ENCODE measurements at regions not wholly inside any gene's neighbourhood (a gene's known extent, or its start where the extent isn't known, plus 50 kb on each side); places are given as distances from the start of the nearest gene placed in this dataset.

DNA sequence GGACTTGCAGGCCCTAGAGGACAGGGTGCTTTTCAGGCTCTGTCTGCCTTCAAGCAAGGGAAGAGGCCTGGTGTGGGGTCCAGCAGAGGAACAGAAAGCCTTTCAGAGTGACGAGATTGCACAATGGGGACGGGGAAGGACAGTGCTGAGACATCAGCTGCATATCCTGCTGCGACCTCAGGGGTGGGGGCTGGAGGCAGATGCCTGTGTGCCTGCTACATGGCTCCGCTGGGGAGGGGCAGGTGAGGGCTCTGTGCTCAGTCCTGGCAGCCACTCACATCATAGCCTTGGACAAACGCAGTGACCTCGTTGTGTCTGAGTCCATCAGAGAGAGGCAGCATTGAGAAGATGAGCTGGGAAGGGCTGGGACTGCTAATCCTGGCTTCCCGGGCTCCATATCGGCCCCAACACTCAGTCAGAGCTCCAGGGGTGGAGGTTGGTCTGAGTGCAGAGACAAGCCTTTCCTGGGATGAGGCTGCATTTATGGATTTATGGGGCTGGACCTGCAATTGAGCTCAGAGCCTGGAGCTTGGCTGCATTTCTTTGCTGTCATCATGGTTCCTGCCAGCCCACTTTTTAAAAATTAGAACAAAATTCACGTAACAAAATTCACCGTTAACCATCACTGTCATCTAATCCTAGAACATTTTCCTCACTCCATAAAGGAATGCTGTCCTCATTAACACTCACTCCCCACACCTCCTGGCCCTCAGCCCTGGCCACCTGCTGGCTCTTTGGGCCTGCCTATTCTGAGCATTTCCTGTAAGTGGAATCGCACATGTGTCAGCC is 196.9 kb upstream of the SLC24A3 start:
- Histone ChIP-seq H3K27ac (ENCODE audit: low read depth in 1 of 2, low read length in 1 of 2) (no peak overlapping the region), H3K4me1 (ENCODE audit: control insufficient read depth in 5 of 5, insufficient read depth in 5 of 5, low read length in 5 of 5) (peaks cover 0 to 5% (median 0%) of the 10 kb centered on the region in 5 donors), H3K9ac (ENCODE audit: insufficient read depth in 1 of 2, low read length in 2 of 2) (no peak overlapping the region), H3K36me3 (ENCODE audit: control insufficient read depth in 4 of 4, insufficient read depth in 4 of 4, low read length in 4 of 4) (no peaks in the 10 kb centered on the region), H3K9me3 (ENCODE audit: control insufficient read depth in 4 of 4, insufficient read depth in 3 of 4, low read length in 3 of 4) (no peaks in the 10 kb centered on the region), H3K27me3 (ENCODE audit: control insufficient read depth in 3 of 3, insufficient read depth in 3 of 3, low read length in 2 of 3) (no peaks in the 10 kb centered on the region), H3K4me3 (no peak overlapping the region)
- 59 to 67% methylated on average over 11 of the region's 11 CpGs for WGBS, 2 donors
- no peak for DNase-seq
- TF ChIP-seq, protein P1, sequence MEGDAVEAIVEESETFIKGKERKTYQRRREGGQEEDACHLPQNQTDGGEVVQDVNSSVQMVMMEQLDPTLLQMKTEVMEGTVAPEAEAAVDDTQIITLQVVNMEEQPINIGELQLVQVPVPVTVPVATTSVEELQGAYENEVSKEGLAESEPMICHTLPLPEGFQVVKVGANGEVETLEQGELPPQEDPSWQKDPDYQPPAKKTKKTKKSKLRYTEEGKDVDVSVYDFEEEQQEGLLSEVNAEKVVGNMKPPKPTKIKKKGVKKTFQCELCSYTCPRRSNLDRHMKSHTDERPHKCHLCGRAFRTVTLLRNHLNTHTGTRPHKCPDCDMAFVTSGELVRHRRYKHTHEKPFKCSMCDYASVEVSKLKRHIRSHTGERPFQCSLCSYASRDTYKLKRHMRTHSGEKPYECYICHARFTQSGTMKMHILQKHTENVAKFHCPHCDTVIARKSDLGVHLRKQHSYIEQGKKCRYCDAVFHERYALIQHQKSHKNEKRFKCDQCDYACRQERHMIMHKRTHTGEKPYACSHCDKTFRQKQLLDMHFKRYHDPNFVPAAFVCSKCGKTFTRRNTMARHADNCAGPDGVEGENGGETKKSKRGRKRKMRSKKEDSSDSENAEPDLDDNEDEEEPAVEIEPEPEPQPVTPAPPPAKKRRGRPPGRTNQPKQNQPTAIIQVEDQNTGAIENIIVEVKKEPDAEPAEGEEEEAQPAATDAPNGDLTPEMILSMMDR (IDR thresholded peaks at IDR 0.05; ENCODE audit: control extremely low read depth, extremely low read depth) = no peak
- ATAC-seq (ENCODE audit: insufficient read depth, low FRiP score) = no peak

DNA sequence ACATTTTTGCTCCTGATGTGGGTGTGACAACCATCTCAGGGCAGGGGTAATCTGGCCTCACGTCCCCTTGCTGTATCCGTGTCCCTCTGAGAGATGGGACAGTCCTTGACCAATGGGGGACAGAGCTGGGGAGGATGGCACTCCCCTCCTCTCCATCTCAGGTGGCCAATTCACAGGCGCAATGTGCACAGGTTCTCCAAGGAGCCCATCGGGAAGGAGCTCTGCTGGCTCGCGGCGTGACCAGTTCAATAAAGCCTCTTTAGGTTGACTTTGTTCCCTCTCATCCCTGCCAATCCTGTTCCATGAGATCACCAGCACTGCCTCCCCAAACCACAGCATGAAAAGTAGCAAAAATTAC is 196.3 kb upstream of the SLC24A3 start:
- WGBS, 2 donors = 85 to 94% methylated on average over 7 of the region's 7 CpGs
- peaks cover 0 to 5% (median 0%) of the 10 kb centered on the region in 5 donors for H3K4me1 ChIP-seq (ENCODE audit: control insufficient read depth in 5 of 5, insufficient read depth in 5 of 5, low read length in 5 of 5)
- no peaks in the 10 kb centered on the region for H3K36me3 ChIP-seq (ENCODE audit: control insufficient read depth in 4 of 4, insufficient read depth in 4 of 4, low read length in 4 of 4)
- H3K9me3 ChIP-seq (ENCODE audit: control insufficient read depth in 4 of 4, insufficient read depth in 3 of 4, low read length in 3 of 4) = peaks cover 0 to 3% (median 0%) of the 10 kb centered on the region in 4 donors
- no peaks in the 10 kb centered on the region for H3K27me3 ChIP-seq (ENCODE audit: control insufficient read depth in 3 of 3, insufficient read depth in 3 of 3, low read length in 2 of 3)
- H3K27ac ChIP-seq (ENCODE audit: low read depth in 1 of 2, low read length in 1 of 2) = no peak overlapping the region
- no peak overlapping the region for H3K9ac ChIP-seq (ENCODE audit: insufficient read depth in 1 of 2, low read length in 2 of 2)
- TF ChIP-seq, protein P1 (IDR thresholded peaks at IDR 0.05; ENCODE audit: control extremely low read depth, extremely low read depth) = no peak
- DNase-seq (no peak), ATAC-seq (ENCODE audit: insufficient read depth, low FRiP score) (no peak)
- H3K4me3 ChIP-seq = no peak overlapping the region

DNA sequence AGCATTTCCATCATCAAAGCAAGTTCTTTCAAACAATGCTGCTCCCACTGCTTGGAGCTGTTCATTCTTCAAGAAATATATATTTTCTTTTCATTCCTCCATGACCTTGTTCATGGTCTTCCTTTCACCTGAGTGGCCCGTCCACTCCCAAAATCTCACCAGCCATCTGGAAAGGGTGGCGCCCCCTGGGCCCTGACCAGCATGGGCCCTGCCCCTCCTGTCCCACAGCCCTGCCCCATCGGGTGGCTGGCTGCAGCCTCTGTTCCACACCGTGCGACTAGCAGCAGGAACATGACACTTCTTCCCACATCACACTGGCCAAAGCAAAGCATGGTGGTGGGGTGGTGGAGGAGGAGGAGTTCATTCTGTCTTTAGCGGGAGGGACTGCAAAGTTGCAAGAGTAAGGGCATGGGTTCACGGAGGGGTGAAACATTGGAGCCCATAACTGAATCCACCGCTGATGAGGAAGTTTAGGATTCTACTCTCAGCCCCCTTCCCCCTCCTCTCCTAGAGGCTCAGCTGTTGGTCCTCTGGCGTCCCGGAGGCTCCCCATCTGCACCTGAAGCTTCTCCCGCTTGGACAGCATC is 195.2 kb upstream of the SLC24A3 start:
- Histone ChIP-seq H3K9me3 (ENCODE audit: control insufficient read depth in 4 of 4, insufficient read depth in 3 of 4, low read length in 3 of 4) (peaks cover 0 to 6% (median 0%) of the 10 kb centered on the region in 4 donors), H3K4me1 (ENCODE audit: control insufficient read depth in 5 of 5, insufficient read depth in 5 of 5, low read length in 5 of 5) (peaks cover 0 to 5% (median 0%) of the 10 kb centered on the region in 5 donors), H3K36me3 (ENCODE audit: control insufficient read depth in 4 of 4, insufficient read depth in 4 of 4, low read length in 4 of 4) (no peaks in the 10 kb centered on the region), H3K9ac (ENCODE audit: insufficient read depth in 1 of 2, low read length in 2 of 2) (no peak overlapping the region), H3K27ac (ENCODE audit: low read depth in 1 of 2, low read length in 1 of 2) (no peak overlapping the region), H3K27me3 (ENCODE audit: control insufficient read depth in 3 of 3, insufficient read depth in 3 of 3, low read length in 2 of 3) (no peaks in the 10 kb centered on the region), H3K4me3 (no peak overlapping the region)
- ATAC-seq (ENCODE audit: insufficient read depth, low FRiP score) = no peak
- no peak for DNase-seq
- TF ChIP-seq, protein P1 (IDR thresholded peaks at IDR 0.05; ENCODE audit: control extremely low read depth, extremely low read depth) = no peak
- WGBS, 2 donors = 78 to 79% methylated on average over 11 of the region's 11 CpGs
